Heart left ventricle (tissue), 16 donors: ENCODE measurements at regions not wholly inside any gene's neighbourhood (a gene's known extent, or its start where the extent isn't known, plus 50 kb on each side); places are given as distances from the start of the nearest gene placed in this dataset.

Experiments
- ATAC-seq, 4 donors: fragments of 200-7000 bp; cut with Tn5 transposase; one replicate each; pipeline ENCODE4 v1.9.1; 2020 to 2022; ENCODE audit warnings: moderate library complexity in 4 of 4, mild to moderate bottlenecking in 3 of 4, moderate number of reproducible peaks in 1 of 4
- DNase-seq, 5 donors: peaks; one replicate each; pipeline ENCODE4 v3.0.0-alpha.2; 2020
- H3K27ac ChIP-seq, 12 donors: fragments of 200-600 bp; sonication (generic) in 4 of 12; one replicate each; pipeline versions ENCODE4 v1.5.0 to v1.8.0; 2016 to 2022; ENCODE audit warnings: mild to moderate bottlenecking in 2 of 12
- H3K27me3 ChIP-seq, 9 donors: fragments of 200-600 bp; sonication (generic) in 2 of 9; one replicate each; pipeline versions ENCODE4 v1.5.1 to v1.8.0; 2016 to 2022; ENCODE audit warnings: mild to moderate bottlenecking in 3 of 9
- H3K36me3 ChIP-seq, 9 donors: fragments of 200-600 bp; sonication (generic) in 2 of 9; one replicate each; pipeline versions ENCODE4 v1.5.0 to v1.8.0; 2018 to 2022; ENCODE audit warnings: mild to moderate bottlenecking in 2 of 9
- H3K4me1 ChIP-seq, 12 donors: fragments of 200-600 bp; sonication (generic) in 4 of 12; one replicate each; pipeline versions ENCODE4 v1.5.0 to v1.8.0; 2016 to 2022; ENCODE audit warnings: mild to moderate bottlenecking in 3 of 12
- H3K4me3 ChIP-seq, 12 donors: fragments of 200-600 bp; sonication (generic) in 4 of 12; one replicate each; pipeline versions ENCODE4 v1.5.0 to v1.8.0; 2017 to 2022; ENCODE audit warnings: mild to moderate bottlenecking in 9 of 12, moderate library complexity in 4 of 12
- H3K9me3 ChIP-seq, 12 donors: fragments of 200-600 bp; sonication (generic) in 4 of 12; one replicate each; pipeline versions ENCODE4 v1.5.0 to v1.8.0; 2016 to 2022; ENCODE audit warnings: mild to moderate bottlenecking in 1 of 12
- CTCF ChIP-seq, 12 donors: fragments of 200-600 bp; sonication (generic) in 4 of 12; IDR thresholded peaks; one replicate each; pipeline versions ENCODE4 v1.5.0 to v1.8.0; 2018 to 2022; ENCODE audit warnings: antibody characterized with exemption in 12 of 12, mild to moderate bottlenecking in 5 of 12
- POLR2A ChIP-seq, 2 donors: fragments of 450-650 bp; IDR thresholded peaks; one replicate each; pipeline ENCODE4 v1.6.1; 2017; ENCODE audit warnings: antibody characterized with exemption in 2 of 2, mild to moderate bottlenecking in 2 of 2, moderate library complexity in 2 of 2
- WGBS, 4 donors: extraction: QIAGEN DNeasy Blood & Tissue Kit in 2 of 4; methylation state at CpG; one replicate each; pipeline versions ENCODE4 v1.1.5 to v1.1.7; 2013 to 2018; 5-methylcytosine and 5-hydroxymethylcytosine counted together
- intact Hi-C, 10 donors: fragments of 100-400 bp; cut with DNase I; formaldehyde crosslinking; loops; one replicate each; pipeline versions ENCODE4 v1.11.1 to v1.14.2; 2022
- donor health status: ischemic (EF 13 %, LVEDD 7.1; RV severe dilation, severe dysfunction).
- donor health status: healthy with polysubstance abuse.
- donor health status: DM: no; HTN: yes; CAD: no.
- donor health status: DM: no; HTN: no; CAD: no.
- donor health status: ischemic (EF 25% LVEDD 6.9; RV normal size, moderate dysfunction).
- donor health status: ischemic (EF 25% LVEDD 5.7; RV mildly dilated, moderate dysfunction).
- donor health status: healthy.
- donor health status: DM: yes; HTN: yes; CAD: no.
- donor health status: ischemic (EF 35%, LVEDD 5.7; RV mildly dilated, moderate dysfunction).
- donor health status: nonischemic (EF 11% LVEDD 7.7; RV severe dilation, severe dysfunction).
- donor health status: DM: yes; HTN: yes; CAD: no.
- donor health status: PGD.
- donor health status: ischemic (EF 29% LVEDD 5.4; RV normal size, mild dysfunction).
- donor health status: nonischemic (EF 23%, LVEDD 6.1; RV moderate dilation, normal function).

- intact Hi-C loops = loop anchor here in 9 of 10 donors (1.0 to 10.0 kb wide), 5 partner anchors 97 to 200 kb away; partner anchors contain the start of gene CLDN1 (in 8 of the 9)
- no peaks in the 10 kb centered on the region for H3K36me3 ChIP-seq
- H3K27me3 ChIP-seq = no peaks in the 10 kb centered on the region
- H3K4me1 ChIP-seq = peaks cover 0 to 5% (median 0%) of the 10 kb centered on the region in 12 donors
- DNase-seq (no peak), ATAC-seq (no peak)
- no peak overlapping the region for H3K4me3 ChIP-seq
- TF ChIP-seq POLR2A (IDR thresholded peaks at IDR 0.05) (no peak), CTCF (IDR thresholded peaks at IDR 0.05) (peak in 11 of 12 donors; percentile 6 to 61 (median 34))
- no peak overlapping the region for H3K27ac ChIP-seq
- H3K9me3 ChIP-seq = peaks cover 0 to 4% (median 0%) of the 10 kb centered on the region in 12 donors
- WGBS, 4 donors = 37 to 42% (median 40%) methylated on average over 4 of the region's 4 CpGs
These were observed 97.2 kb downstream of the CLDN1 start for GRCh38 chr3:190224863-190225692.

GRCh38 chr3:190224456-190224855, 97.8 kb downstream of the CLDN1 start:
- 77 to 88% (median 82%) methylated on average over 4 of the region's 4 CpGs for WGBS, 4 donors
- Histone ChIP-seq H3K27me3 (no peaks in the 10 kb centered on the region), H3K36me3 (no peaks in the 10 kb centered on the region), H3K9me3 (peaks cover 0 to 4% (median 0%) of the 10 kb centered on the region in 12 donors), H3K4me1 (no peaks in the 10 kb centered on the region), H3K27ac (no peak overlapping the region), H3K4me3 (no peak overlapping the region)
- no peak for DNase-seq
- intact Hi-C loops = loop anchor here in 6 of 10 donors (10.0 kb wide), 2 partner anchors 100 to 200 kb away; partner anchors contain the start of gene CLDN1 (in 4 of the 6)
- no peak for ATAC-seq
- TF ChIP-seq POLR2A (IDR thresholded peaks at IDR 0.05) (no peak), CTCF (IDR thresholded peaks at IDR 0.05) (no peak)

GRCh38 chr3:190222916-190223315, 99.3 kb downstream of the CLDN1 start:
- Histone ChIP-seq H3K9me3 (peaks cover 0 to 4% (median 0%) of the 10 kb centered on the region in 12 donors), H3K4me3 (no peak overlapping the region), H3K36me3 (no peaks in the 10 kb centered on the region), H3K27ac (no peak overlapping the region), H3K4me1 (no peaks in the 10 kb centered on the region), H3K27me3 (no peaks in the 10 kb centered on the region)
- intact Hi-C loops = loop anchor here in 6 of 10 donors (10.0 kb wide), 2 partner anchors 102 to 202 kb away; partner anchors contain the start of gene CLDN1 (in 4 of the 6)
- DNase-seq = no peak
- WGBS, 4 donors = 75 to 95% (median 86%) methylated on average over 3 to 4 of the region's 4 CpGs
- TF ChIP-seq POLR2A (IDR thresholded peaks at IDR 0.05) = no peak
- TF ChIP-seq CTCF (IDR thresholded peaks at IDR 0.05) = no peak
- ATAC-seq = peak in 1 of 4 donors; percentile 13

GRCh38 chr3:190222360-190222759, 99.9 kb downstream of the CLDN1 start:
- TF ChIP-seq POLR2A (IDR thresholded peaks at IDR 0.05) (no peak), CTCF (IDR thresholded peaks at IDR 0.05) (no peak)
- H3K27me3 ChIP-seq = no peaks in the 10 kb centered on the region
- H3K36me3 ChIP-seq = no peaks in the 10 kb centered on the region
- WGBS, 4 donors = 68 to 84% (median 76%) methylated on average over 3 of the region's 3 CpGs
- H3K27ac ChIP-seq = no peak overlapping the region
- no peaks in the 10 kb centered on the region for H3K4me1 ChIP-seq
- ATAC-seq = peak in 2 of 4 donors; percentile 39 to 60
- no peak overlapping the region for H3K4me3 ChIP-seq
- intact Hi-C loops = loop anchor here in 6 of 10 donors (10.0 kb wide), 2 partner anchors 102 to 202 kb away; partner anchors contain the start of gene CLDN1 (in 4 of the 6)
- DNase-seq = no peak
- H3K9me3 ChIP-seq = peaks cover 0 to 4% (median 0%) of the 10 kb centered on the region in 12 donors
